Suppressor macrophage treated with lipopolysaccharide for 4 hours (primary cell): ENCODE measurements at regions not wholly inside any gene's neighbourhood (a gene's known extent, or its start where the extent isn't known, plus 50 kb on each side); places are given as distances from the start of the nearest gene placed in this dataset.

Source experiments
- DNase-seq: peaks from one replicate; pipeline ENCODE4 v3.0.0-alpha.2; 2020

GRCh38 chr5:141800617-141801016 is 77.6 kb downstream of the PCDH1 start:
- no peak for DNase-seq

GRCh38 chr5:141799507-141800167 is 78.6 kb downstream of the PCDH1 start:
- no peak for DNase-seq

GRCh38 chr5:141797425-141797824 is 80.8 kb downstream of the PCDH1 start:
- no peak for DNase-seq

GRCh38 chr5:141795421-141795820 is 82.8 kb downstream of the PCDH1 start:
- DNase-seq, result no peak

- no peak for DNase-seq
Observed at GRCh38 chr5:141793881-141794280, 84.3 kb downstream of the PCDH1 start.

GRCh38 chr5:141793403-141793802 is 84.8 kb downstream of the PCDH1 start:
- no peak for DNase-seq

- no peak for DNase-seq
Observed at GRCh38 chr5:141790630-141791029, 87.6 kb downstream of the PCDH1 start.

- DNase-seq, result no peak
Observed at GRCh38 chr5:141789330-141789729, 88.9 kb downstream of the PCDH1 start.

GRCh38 chr5:141788296-141788970 is 89.8 kb downstream of the PCDH1 start:
- DNase-seq, result no peak

GRCh38 chr5:141787376-141787775 is 90.8 kb downstream of the PCDH1 start:
- no peak for DNase-seq

GRCh38 chr5:141786700-141787099 is 91.5 kb downstream of the PCDH1 start:
- DNase-seq, result no peak

- DNase-seq, result no peak
Observed at GRCh38 chr5:141785711-141786110, 92.5 kb downstream of the PCDH1 start.

- DNase-seq, result no peak
Observed at GRCh38 chr5:141785135-141785534, 93.1 kb downstream of the PCDH1 start.

GRCh38 chr5:141784529-141784928 is 93.7 kb downstream of the PCDH1 start:
- no peak for DNase-seq

GRCh38 chr5:141783947-141784296 is 94.3 kb downstream of the PCDH1 start:
- no peak for DNase-seq

- DNase-seq, result no peak
Observed at GRCh38 chr5:141783005-141783946, 94.9 kb downstream of the PCDH1 start.

- no peak for DNase-seq
Observed at GRCh38 chr5:141781910-141782309, 96.3 kb downstream of the PCDH1 start.

- DNase-seq, result no peak
Observed at GRCh38 chr5:141780952-141781781, 97.0 kb downstream of the PCDH1 start.

GRCh38 chr5:141780240-141780951 is 97.8 kb downstream of the PCDH1 start:
- DNase-seq, result no peak

- no peak for DNase-seq
Observed at GRCh38 chr5:141779503-141779973, 97.5 kb upstream of the ARAP3 start.

GRCh38 chr5:141778683-141779082 is 96.7 kb upstream of the ARAP3 start:
- DNase-seq, result no peak

- DNase-seq, result peak; percentile 29
Observed at GRCh38 chr5:141778206-141778605, 96.2 kb upstream of the ARAP3 start.
